ENCODE measurements at regions not wholly inside any gene's neighbourhood (a gene's known extent, or its start where the extent isn't known, plus 50 kb on each side); places are given as distances from the start of the nearest gene placed in this dataset.

DNA sequence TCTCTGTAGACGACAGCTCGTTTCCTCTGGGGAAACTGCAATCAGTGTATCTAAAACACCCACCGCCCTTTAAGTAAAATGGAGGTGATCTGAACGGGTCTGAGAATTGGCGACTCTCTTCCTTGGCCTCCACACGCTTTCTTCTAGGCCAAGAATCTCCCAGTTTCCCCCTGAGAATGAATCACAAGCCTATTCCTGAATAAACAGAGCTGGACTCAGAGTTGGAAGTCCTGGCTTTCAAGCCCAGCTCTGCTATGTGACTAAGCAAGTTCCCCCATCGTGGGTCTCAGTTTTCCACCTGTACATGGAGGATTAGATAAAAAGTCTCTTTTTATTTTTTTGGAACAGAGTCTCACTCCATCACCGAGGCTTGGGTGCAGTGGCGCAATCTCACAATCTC, 200.4 kb downstream of the MN1 start:
- H2BK15ac ChIP-seq (ENCODE audit: low read depth, low read length): no peak overlapping the region
- Mint-ChIP-seq H3K4me1 (peaks cover 0 to 22% of the 10 kb centered on the region in 2 experiments; a peak in 2 of 4 replicates), H3K27ac (no peak overlapping the region), H3K36me3 (ENCODE audit: insufficient read depth in 1 of 3, low read depth in 3 of 3) (no peaks in the 10 kb centered on the region; a peak in 1 of 7 replicates), H3K4me3 (no peak overlapping the region), H3K27me3 (ENCODE audit: low read depth) (peaks cover 13% of the 10 kb centered on the region), H3K9me3 (no peaks in the 10 kb centered on the region)
- H3K79me2 ChIP-seq (ENCODE audit: insufficient read depth, low read length): no peaks in the 10 kb centered on the region
- H2BK20ac ChIP-seq (ENCODE audit: low read depth, low read length, poor library complexity, severe bottlenecking): no peak overlapping the region
- H3K9me3 ChIP-seq (ENCODE audit: control insufficient read depth, low read depth, low read length): no peaks in the 10 kb centered on the region
- H4K8ac ChIP-seq (replicated peaks; ENCODE audit: insufficient read length, low read depth, low read length): no peak overlapping the region
- no peaks in the 10 kb centered on the region; the same call in 1 of the 2 replicates for H3K27me3 ChIP-seq (ENCODE audit: insufficient read depth, low read length)
- no peak overlapping the region for H3T11ph ChIP-seq (ENCODE audit: low read length)
- no peak overlapping the region for H2AK5ac ChIP-seq (ENCODE audit: insufficient read length, low read length)
- no peak overlapping the region for H2BK120ac ChIP-seq (ENCODE audit: low read depth, low read length, poor library complexity, severe bottlenecking)
- H3K18ac ChIP-seq (ENCODE audit: insufficient read length, low read depth, low read length): no peak overlapping the region
- H3K56ac ChIP-seq (ENCODE audit: insufficient read length, low read depth, low read length): no peak overlapping the region
- H3K4ac ChIP-seq (ENCODE audit: low read depth, low read length): no peak overlapping the region
- no peak overlapping the region for H2AFZ ChIP-seq (ENCODE audit: low read length)
- no peaks in the 10 kb centered on the region for H3K4me1 ChIP-seq (ENCODE audit: insufficient read depth, low read length)
- H4K91ac ChIP-seq (ENCODE audit: insufficient read length, low read depth, low read length): no peak overlapping the region
- no peak overlapping the region for H3K9ac ChIP-seq (ENCODE audit: extremely low read depth, insufficient read length, low read length)
- DNase-seq: no peak
- H3K4me2 ChIP-seq (ENCODE audit: insufficient read depth, insufficient read length, low read length): no peak overlapping the region
- no peaks in the 10 kb centered on the region for H3K23me2 ChIP-seq (ENCODE audit: insufficient read length, low read depth, low read length, poor library complexity, severe bottlenecking)
- H2BK5ac ChIP-seq (ENCODE audit: insufficient read length, low read length): no peak overlapping the region
- H4K20me1 ChIP-seq (ENCODE audit: control insufficient read depth, insufficient read depth, insufficient read length): no peaks in the 10 kb centered on the region
- no peak overlapping the region for H3K27ac ChIP-seq (ENCODE audit: insufficient read length, low read depth, low read length)
- WGBS (ENCODE audit: extremely low coverage, insufficient read length, low lambda C conversion rate): no CpG with 5 or more reads among the region's 9 CpGs
- H4K5ac ChIP-seq (ENCODE audit: insufficient read length, low read depth, low read length): no peak overlapping the region
- no peak overlapping the region for H3K14ac ChIP-seq (ENCODE audit: insufficient read depth, low read length)
- TF ChIP-seq, protein P1, sequence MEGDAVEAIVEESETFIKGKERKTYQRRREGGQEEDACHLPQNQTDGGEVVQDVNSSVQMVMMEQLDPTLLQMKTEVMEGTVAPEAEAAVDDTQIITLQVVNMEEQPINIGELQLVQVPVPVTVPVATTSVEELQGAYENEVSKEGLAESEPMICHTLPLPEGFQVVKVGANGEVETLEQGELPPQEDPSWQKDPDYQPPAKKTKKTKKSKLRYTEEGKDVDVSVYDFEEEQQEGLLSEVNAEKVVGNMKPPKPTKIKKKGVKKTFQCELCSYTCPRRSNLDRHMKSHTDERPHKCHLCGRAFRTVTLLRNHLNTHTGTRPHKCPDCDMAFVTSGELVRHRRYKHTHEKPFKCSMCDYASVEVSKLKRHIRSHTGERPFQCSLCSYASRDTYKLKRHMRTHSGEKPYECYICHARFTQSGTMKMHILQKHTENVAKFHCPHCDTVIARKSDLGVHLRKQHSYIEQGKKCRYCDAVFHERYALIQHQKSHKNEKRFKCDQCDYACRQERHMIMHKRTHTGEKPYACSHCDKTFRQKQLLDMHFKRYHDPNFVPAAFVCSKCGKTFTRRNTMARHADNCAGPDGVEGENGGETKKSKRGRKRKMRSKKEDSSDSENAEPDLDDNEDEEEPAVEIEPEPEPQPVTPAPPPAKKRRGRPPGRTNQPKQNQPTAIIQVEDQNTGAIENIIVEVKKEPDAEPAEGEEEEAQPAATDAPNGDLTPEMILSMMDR (conservative IDR thresholded peaks at IDR 0.05): no peak
- no peak overlapping the region for H2BK12ac ChIP-seq (ENCODE audit: insufficient read length, low read depth, low read length)
- no peak overlapping the region for H3K23ac ChIP-seq (ENCODE audit: insufficient read length, low read depth, low read length)
- H3K79me1 ChIP-seq (ENCODE audit: insufficient read depth, low read depth, low read length, poor library complexity, severe bottlenecking): no peaks in the 10 kb centered on the region
